ENCODE measurements at regions not wholly inside any gene's neighbourhood (a gene's known extent, or its start where the extent isn't known, plus 50 kb on each side); places are given as distances from the start of the nearest gene placed in this dataset.
"Not testable (repeated sequence)": the region's sequence is repeated elsewhere in the genome, so short reads cannot be mapped to it uniquely, and the experiment has no call there.

DNA sequence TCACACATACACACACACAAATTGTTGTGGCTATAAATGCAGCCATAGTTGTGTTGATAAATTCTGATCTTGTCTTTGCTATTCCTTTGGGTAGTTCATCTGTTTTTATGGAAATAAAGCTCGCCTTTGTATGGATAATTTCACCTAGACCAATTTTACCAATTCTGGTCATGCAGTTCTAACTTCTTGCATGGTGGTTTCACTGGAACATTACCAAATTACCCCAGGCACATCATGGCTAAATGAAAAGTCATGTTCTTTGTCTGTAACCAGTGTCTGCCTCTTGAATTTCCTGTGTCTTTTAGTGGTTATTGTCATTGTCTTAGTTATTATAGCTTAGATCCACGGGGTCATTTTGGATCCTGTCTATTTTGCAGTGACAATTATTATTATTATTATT is 50.3 kb upstream of the TMC1 start:
- no peak for DNase-seq

DNA sequence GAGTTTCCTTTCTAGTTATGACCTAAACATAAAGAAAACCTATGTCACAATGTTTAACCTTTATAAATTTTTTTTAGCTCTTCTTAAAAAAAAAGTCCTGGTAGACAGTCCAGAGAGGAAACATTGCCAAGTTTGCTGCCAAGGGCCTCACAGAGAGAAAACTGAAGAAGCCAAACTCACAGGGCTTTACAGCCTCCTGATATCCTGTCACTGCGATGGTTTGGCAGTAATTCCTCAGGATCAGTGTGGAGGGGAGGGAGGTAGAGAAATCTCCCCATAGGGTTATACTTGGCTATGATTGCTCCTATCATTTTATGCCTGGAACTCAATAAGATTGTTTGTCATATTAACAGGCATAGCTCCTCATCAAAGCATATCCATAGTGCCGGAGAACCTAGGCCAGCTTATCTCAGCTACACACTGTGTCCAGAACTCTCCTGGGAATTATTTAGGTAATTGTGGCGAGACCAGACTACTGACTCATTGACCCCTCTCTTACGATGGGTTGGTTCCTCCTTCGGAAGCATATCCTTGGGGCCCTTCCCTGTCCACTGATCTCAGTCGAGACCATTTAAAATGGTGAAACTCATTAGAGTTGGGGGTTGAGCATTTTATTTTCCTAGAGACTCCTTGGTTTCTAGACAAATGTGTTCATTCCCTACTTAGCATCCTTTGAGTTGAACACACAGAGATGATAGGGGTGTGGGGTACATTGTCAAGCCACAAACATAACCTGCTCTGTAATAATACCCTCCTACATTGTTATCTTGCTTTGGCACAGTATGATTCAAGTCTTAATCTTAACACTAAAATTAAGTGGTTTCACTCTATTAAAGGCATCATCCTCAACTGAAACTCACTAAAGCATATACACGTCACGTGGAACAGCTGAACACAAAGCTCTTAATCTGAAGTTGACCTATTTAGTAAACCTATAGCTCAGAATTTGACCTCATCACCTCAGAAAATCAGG is 53.4 kb upstream of the TMC1 start:
- no peak for DNase-seq

DNA sequence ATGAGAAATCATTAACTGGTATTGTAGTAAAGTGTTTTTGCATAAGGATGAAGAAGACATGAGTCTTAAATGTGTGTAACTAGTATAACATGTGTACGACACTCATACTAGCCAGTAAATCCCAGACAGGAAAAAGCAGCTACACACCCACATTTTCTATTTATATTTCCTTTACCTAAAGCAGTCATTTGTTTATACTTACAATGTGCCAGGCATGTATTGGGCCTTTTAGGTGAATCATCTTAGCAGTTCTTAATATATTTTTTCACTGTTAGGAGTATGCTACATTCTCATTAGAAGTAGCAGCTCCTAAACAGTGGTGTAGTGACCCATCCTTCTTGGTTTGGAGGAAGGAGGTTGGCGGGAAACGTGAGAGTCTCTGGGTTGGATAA is 55.8 kb upstream of the TMC1 start:
- DNase-seq = no peak

DNA sequence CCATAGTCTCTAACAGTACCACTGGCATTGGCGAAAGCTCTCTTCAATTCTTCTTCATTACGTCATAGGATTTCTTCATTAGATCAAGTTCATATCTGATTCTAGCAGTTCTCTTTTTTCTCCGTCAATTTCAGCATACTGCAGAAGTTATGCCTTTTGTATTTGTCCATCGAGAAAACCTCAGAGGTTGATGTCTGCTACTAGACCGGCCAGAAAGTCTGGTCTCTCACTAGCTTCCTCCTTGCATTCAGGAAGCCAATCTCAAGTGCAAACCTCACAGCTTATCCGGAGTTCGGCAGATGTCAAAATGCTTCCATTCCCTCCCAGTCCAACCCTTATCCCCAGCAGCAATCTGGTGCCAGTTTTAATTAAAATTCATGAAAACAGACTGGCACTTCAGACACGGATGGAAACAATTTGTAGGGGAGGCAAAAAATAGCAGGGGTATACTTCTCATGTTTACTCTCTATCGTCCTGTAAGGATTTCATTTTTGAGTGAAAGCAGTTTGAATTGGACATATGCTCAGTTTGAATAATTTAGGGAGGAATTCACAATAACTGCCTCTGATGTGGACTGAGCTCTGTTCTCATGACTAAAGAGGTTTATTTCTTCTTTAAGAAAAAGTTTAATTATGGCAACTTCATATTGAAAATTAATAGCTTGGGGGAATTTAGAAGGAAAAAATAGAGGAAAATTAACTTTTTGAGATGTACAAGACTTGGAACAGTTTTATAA is 56.4 kb upstream of the TMC1 start:
- DNase-seq = peak; percentile 80

DNA sequence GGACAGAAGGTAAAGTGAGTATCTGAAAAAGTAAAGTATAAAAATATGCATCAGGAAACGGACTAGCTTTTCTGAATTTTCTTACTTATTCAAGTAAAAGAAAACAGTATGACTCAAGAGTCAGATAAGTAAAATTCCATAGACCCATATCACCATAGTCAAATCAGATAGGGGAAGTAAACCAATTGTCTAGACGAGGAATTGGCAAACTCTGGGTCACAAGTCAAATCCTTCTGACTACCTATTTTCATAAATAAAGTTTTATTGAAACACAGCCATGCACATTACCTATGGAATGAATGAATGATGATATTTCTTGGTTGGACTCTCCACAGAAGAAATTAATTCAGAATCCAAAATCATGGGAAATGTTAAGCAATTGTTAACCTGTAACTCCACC is 59.1 kb upstream of the TMC1 start:
- no peak for DNase-seq

DNA sequence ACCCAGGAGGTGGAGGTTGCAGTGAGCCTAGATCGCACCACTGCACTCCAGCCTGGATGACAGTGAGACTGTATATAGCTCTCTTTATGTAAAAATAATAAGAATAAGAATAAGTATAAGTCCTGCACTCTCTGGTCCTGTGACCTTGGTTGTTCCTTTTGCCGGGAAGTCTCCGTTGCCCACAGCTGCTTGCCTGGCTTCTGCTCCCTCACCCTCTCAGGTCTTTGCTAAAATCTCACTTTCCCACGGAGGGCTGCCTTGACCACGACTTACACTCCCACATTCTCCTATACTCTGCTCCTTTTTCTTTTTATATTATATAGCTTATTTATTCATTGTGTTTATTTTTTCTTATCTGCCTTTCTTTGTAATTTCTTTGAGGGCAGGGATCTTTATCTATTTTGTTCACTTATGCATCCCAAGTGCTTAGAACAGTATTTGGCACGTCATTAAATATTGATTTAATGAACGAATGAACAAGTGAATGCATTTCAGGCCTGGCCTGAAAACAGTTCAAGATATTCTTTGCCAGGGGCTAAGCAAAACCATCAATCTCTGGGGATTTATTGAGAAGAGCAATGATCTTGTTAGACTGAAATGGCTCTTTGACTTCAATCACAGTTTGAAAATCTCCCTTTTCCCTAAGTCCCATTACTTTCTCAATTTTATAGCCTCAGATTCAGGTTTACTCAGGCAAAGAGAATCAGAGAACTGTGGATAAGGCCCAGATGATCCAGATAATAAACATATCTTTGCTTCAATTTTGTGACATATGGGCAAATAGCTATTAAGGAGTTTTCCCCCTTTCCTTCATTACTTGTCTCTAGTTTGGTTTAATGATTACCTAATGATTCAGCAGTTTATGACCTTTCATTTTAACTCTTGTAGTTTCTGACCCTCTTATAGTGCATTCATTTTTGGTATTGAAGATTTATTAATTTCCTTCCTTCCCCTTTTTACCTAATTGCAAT is 60.8 kb upstream of the TMC1 start:
- DNase-seq = no peak

DNA sequence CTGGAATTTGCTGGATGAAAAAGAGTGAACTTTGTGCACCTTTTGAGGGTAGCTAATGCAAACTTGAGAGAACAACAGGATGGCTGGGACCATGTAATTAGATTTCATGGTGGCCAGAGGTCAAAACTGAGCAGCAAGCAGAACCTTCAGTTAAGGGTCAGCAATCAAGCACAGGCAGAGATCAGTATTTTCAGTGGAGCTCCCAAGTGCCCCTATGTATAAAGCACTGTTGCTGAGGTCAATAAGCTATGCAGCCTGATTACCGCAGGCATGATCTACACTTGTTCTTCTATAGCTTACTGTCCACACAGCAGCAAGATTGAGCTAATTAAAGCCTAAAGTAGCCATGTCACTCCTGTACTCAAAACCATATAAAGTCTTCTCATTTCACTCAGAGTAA is 62.1 kb upstream of the TMC1 start:
- no peak for DNase-seq

DNA sequence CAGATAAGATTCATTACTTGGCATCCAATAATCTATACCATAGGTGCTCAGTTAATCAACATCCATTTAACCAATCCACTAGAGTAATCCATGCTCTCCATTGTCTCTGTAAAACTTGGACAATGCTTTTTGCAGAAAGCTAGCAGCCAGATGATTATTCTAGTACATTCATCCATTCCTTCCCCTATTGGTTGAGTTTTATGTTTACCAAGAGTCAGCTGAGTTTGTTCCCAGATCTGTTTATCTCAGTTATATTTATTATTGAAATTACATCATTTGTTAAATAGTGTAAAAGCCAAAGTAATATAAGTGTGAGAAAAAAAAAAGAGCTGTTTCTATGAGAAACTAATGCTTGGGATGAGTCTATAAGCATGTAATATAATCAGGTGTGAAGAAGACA is 63.3 kb upstream of the TMC1 start:
- DNase-seq = no peak

DNA sequence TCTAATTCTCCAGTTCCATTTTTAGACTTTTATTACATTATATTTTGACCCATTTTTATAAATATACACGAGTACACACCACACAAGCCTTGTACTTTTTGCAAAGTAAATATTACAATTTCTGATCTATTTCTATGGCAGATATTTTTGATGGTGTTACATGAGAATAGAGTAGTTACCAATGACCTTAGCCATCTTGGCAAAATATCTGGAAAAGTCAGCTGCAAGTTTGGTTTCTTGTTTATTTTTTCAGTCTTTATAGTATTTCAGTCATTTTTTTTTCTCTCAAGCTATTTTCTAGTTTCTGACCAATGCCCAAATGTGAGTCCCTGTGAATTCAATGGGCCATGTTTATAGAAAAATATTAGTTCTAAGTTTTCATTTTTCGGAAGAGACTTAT is 64.0 kb upstream of the TMC1 start:
- no peak for DNase-seq

DNA sequence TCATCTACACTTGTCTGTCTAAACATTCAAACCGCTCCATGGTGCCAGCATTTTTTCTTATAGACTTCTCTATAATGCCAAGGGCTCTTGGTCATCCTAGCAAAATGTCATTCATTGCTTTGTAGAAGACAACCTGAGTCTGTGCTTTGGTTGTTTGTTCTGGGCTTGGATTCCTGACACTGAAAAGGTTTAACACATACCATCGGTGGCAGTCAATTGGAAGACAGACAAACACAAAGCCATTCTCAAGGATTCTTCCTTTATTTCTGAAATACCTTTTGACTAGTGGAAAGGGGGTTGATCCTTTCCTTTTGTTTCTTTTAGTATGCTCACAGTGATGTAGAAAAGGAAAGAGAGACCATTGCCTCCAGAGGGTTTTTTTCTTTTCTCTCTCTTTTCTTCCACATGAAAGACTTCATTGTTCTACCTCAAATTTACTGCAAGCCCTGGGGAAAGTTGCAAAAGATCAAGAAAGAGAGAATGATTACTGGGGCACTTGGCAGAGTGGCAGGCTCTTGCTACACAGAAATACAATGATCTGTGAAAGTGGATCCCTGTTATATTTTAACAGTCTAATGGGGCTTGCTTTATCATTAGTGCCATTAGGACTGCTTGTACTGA is 66.4 kb upstream of the TMC1 start:
- no peak for DNase-seq

DNA sequence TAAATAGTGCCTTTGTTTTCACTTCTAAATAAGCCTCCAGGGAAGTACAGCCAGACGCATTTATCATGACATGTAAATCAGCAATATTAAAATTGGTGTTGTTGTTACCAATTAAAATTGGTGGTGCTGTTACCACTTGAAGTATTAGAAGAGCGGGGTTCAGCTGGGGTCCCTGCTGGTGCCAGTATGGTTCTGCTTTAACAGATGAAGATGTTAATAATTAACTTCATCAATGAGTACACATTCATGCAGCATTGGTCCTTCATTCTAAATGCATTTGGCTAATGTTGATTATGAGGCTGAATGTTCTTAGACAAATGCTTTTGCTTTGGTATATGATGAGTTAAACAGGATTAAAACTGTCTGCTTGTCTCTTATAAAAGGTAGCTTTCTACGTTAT is 67.6 kb upstream of the TMC1 start:
- DNase-seq = no peak

DNA sequence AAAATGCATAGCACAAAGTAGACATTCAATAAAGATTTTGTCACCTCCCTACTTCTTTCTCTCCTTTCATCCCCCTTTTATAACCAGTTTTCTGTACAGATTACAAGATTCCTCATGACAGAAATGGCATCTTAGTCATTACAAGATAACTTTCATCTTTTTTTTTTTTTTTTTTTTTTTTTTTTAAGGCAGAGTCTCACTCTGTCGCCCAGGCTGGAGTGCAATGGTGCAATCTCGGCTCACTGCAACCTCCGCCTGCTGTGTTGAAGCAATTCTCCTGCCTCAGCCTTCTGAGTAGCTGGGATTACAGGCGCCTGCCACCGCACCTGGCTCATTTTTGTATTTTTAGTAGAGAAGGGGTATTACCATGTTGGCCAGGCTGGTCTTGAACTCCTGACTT is 75.2 kb upstream of the TMC1 start:
- not testable (repeated sequence) for DNase-seq

DNA sequence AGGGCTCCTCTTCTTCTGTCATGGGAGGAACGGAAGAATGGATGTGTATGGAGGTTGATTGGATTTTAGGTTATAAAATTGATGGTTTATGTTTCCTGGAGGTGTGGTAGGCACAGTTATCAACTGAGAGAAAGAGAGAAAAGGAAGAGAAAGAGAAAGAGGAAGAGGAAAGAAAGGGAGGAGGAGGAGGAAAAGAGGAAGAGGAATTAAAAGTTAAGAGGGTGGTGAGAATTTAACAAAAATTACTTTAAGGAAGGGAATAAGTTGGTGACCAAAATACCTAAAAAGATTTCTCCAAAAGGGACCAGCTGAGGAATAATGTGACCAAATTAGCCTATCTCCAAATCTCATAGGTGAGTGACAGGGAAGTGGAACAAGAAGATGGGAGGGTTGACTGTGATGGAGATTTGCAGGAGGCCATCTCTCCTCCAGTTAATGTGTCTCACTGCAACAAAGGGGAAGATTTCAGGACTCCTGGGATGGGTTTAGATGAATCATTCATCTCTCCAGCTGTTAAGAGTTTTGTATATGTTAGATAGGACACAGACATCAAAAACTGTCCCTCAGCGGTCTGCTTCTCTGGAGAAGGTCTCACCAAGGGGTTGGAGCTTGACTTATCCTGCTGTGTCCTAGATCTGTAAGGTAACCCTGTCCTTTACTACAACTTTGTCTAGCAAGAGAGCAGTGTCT is 76.0 kb upstream of the TMC1 start:
- DNase-seq = peak; percentile 75

DNA sequence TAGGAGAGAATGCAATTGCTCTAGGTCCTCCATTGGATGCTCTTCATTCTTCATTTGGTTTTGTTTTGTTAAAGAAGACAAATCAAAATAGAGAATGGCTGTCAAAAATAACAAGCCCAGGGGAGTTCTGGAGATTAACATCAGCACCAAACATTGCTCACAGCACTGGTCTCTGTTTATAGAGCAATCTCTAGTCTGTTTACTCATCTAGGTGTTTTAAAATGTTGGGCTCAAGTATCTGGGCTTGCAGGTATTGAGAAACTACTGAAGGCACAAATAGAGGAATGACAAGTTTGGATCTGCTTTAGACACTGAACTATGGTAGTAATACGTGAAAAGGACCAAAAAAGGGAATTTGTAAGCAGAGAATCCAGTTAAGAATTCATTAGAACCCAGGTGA is 77.0 kb upstream of the TMC1 start:
- DNase-seq = no peak

DNA sequence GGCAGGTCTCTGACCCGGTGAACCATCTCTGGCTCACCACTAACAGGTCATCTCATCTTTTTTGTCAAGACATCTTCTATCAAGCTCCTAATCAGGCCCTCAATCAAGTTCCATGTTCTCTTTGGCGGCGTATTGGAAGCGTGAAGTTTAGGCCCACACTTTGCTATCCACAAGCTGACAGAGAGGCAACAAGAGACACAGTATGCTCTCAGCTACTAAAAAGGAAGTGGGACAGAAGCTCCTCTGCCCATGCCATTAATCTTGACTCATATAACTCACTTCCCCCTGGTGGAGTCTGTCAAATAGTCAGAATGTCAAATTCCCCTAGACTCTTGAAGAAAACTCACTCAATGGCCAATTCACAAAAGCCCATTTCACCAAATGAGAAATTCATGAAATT is 77.6 kb upstream of the TMC1 start:
- DNase-seq = peak; percentile 93

DNA sequence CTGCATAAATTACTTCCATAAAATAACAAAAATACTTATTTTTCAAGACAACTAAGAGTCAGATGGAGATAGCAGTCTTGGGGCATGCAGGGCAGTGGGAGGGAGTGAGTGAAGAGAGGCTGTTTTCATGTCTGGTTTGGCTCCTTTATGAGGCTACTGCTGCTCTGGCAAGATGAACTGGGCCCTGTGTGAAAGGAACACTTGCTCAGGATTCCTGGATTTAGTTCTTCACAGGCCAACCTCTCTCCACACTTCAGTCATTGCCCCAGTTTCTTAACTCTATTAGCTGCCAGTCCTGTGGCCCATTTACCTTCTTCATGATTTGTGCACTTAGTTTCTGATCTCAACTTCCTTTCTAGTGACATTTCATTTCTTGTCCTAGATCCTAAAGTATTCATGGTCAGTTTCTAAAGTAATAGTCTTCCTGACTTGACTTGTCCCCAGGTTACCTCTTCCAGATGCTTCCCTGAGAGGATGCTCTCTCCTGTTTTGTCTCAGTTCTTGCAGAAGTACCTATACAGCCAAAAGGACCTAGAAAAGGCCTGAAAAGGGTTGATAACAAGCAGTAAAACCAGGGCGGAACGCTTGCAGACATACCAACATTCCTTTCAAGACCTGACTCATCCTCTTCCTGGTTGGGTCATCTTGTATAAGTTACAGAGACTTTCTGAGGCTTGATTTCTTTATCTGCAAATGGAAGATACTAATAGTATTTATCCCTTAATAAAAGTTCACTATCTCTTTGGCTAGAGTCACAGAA is 77.0 kb upstream of the ZFAND5 start:
- no peak for DNase-seq

DNA sequence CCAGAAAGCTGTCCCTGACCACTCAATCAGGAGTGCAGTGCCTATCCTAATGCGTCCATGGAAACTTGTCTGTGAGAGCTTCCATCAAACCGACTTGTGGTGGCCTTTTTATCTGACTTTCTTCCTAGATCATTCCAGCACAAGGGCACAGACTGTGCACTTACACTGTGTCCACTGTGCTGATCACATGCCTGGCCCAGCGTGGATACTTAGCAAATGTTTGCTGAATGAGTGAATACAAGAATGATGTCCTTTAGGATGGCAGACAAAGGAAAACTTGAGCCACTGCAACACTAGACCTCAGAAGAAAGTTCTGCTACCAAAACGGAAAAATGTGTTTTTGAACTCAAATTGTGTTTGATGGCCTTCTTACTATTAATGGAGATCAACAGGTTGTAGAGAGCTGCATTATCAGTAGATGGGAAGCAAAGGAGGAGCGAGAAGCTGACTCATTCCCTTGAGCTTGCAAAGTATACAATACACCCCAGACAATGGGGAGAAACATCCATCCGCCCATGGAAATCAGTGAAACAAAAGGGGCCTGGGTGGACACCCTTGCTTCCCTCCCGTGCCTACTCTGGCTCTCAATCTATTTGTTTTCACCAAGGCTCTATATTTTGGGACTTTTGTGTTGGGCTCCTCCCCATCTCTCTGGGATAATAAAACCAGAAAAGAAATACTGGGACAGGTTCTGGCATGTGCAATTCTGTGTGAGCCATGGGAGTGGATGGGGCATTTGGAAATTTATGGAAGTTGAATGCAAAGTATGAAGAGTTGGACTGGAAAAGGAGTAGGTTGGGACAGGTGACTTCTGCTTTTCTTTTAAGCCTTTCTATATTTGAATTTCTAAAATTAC is 76.2 kb upstream of the ZFAND5 start:
- no peak for DNase-seq

DNA sequence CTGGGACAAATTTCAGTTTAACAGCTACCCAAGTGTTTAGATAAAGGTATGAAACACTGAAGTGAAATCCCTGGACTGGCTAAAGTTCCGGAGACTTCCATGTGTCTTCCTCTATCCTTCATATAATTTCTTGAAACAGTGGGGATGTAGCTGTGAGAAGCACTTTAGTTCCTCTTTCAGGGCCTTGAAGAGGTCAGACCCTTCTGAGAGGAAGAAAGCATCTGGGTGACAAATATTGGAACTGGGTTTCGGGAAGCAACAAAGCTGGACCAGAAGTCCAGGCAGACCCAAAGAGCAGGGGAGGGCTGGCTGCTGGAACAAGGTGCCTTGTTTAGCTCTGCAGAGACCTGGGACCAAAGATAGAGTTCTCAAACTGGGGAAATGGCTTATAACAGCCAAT is 75.4 kb upstream of the ZFAND5 start:
- peak; percentile 84 for DNase-seq

DNA sequence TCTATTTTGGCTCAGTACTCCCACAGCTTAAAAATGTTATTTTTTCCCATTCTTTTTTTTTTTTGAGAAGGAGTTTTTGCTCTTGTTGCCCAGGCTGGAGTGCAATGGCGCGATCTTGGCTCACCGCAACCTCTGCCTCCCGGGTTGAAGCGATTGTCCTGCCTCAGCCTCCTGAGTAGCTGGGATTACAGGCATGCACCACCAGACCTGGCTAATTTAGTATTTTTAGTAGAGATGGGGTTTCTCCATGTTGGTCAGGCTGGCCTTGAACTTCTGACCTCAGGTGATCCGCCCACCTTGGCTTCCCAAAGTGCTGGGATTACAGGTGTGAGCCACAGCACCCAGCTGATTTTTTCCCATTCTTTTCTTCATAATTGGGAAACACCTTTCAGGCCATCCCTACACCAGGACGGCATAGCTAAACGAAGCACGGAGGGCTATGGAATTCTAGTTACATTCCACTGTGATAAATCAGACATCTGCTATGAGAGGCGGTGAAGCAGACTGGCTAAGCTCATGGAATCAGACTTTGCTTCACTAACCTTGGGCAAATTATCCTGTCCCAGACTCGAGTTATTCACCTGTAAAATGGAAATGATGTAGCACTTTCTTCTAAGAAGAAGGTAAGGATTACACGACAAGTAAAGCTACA is 68.7 kb upstream of the ZFAND5 start:
- not testable (repeated sequence) for DNase-seq

DNA sequence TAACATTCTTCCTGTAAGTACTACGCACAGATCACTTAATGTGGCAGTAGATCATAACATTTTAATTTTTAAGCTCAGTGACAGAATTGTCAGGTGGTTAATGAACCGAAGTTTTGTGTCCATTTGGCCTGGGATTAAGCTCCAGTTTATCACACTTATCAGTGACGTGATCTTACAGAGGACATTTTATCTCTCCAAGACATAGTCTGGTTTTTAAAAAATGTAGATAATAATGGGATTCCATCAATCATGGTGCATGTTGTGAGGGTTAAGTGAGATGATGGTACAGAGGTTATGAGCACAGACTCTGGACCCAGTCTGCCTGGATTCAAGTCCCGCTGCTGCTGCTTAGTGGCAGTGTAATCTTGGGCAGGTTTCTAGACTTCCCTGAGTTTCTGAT is 66.0 kb upstream of the ZFAND5 start:
- DNase-seq = no peak
